Progenitor cell of endocrine pancreas (in vitro differentiated cells): ENCODE measurements at regions not wholly inside any gene's neighbourhood (a gene's known extent, or its start where the extent isn't known, plus 50 kb on each side); places are given as distances from the start of the nearest gene placed in this dataset.

Source experiments
- DNase-seq: peaks from one replicate; pipeline ENCODE4 v3.0.0; 2021; ENCODE audit warnings: low spot score; ENCODE audit not compliant: unreplicated experiment
- H3K27ac Mint-ChIP-seq: 2 replicates; pipeline ENCODE4 v1.8.0; 2021; ENCODE audit warnings: mild to moderate bottlenecking, moderate library complexity, mixed read lengths
- H3K27me3 Mint-ChIP-seq: 2 replicates; pipeline ENCODE4 v1.8.0; 2021; ENCODE audit warnings: mixed read lengths
- H3K36me3 Mint-ChIP-seq: 2 replicates; pipeline ENCODE4 v1.8.0; 2022; ENCODE audit warnings: mixed read lengths; ENCODE audit not compliant: insufficient read depth
- H3K4me1 Mint-ChIP-seq: 2 replicates; pipeline ENCODE4 v1.8.0; 2021; ENCODE audit warnings: low read depth, mixed read lengths
- H3K4me3 Mint-ChIP-seq: 2 replicates; pipeline ENCODE4 v1.8.0; 2021; ENCODE audit warnings: low read depth, mild to moderate bottlenecking, moderate library complexity, mixed read lengths
- H3K9me3 Mint-ChIP-seq: 2 replicates; pipeline ENCODE4 v1.8.0; 2021; ENCODE audit warnings: low read depth, mixed read lengths
- TF ChIP-seq, protein P1 (sequence below): fragments of 200-600 bp; sonication (generic); IDR thresholded peaks from one replicate; pipeline ENCODE4 v1.5.0; 2021; ENCODE audit warnings: antibody characterized with exemption, mild to moderate bottlenecking; ENCODE audit not compliant: unreplicated experiment

DNA sequence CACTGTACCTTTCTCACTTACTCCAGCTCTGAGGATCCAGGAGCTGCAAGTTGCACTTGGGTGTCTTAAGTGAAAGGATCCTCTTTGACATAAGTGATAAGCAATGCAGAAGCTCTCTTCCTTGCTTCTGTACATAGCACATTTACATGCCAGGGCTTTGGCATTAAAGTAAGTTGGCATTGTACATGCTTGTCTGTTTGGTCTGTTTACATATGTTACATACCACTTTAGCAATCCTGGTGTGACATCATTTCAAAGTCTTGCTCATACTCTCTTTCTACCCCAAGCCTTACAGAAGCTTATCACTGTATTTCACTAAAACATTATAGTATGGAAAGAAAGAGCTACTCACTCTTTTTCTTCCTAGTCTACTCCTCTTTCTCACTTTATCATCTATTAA lies 2548.3 kb downstream of the ARAP2 start:
- TF ChIP-seq, protein P1, sequence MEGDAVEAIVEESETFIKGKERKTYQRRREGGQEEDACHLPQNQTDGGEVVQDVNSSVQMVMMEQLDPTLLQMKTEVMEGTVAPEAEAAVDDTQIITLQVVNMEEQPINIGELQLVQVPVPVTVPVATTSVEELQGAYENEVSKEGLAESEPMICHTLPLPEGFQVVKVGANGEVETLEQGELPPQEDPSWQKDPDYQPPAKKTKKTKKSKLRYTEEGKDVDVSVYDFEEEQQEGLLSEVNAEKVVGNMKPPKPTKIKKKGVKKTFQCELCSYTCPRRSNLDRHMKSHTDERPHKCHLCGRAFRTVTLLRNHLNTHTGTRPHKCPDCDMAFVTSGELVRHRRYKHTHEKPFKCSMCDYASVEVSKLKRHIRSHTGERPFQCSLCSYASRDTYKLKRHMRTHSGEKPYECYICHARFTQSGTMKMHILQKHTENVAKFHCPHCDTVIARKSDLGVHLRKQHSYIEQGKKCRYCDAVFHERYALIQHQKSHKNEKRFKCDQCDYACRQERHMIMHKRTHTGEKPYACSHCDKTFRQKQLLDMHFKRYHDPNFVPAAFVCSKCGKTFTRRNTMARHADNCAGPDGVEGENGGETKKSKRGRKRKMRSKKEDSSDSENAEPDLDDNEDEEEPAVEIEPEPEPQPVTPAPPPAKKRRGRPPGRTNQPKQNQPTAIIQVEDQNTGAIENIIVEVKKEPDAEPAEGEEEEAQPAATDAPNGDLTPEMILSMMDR = no peak
- DNase-seq = no peak
- Mint-ChIP-seq H3K27ac (no peak overlapping the region), H3K27me3 (no peaks in the 10 kb centered on the region), H3K4me1 (no peaks in the 10 kb centered on the region), H3K36me3 (no peaks in the 10 kb centered on the region), H3K9me3 (peaks cover 16% of the 10 kb centered on the region), H3K4me3 (no peak overlapping the region)

DNA sequence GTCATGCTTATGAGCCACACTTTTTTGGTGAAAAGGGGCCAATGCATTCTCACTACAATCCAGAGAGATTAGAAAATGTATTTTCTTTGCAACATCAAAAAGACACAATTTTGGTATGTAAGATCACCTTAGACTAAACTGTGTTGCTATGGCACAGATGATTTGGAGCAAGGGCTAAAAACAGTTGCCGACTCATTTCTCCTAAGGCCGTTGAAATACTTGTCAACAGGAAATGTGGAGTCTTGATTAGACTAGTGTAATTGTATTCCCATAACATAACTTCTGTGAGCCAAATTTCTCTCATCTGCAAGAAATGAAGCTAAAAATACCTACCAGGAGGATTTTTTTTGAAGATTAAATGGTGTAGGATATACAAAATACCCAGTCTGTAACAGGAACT lies 2547.7 kb downstream of the ARAP2 start:
- H3K4me3 Mint-ChIP-seq = no peak overlapping the region
- no peak for DNase-seq
- no peaks in the 10 kb centered on the region for H3K27me3 Mint-ChIP-seq
- peaks cover 18% of the 10 kb centered on the region for H3K9me3 Mint-ChIP-seq
- no peaks in the 10 kb centered on the region for H3K36me3 Mint-ChIP-seq
- no peaks in the 10 kb centered on the region for H3K4me1 Mint-ChIP-seq
- no peak overlapping the region for H3K27ac Mint-ChIP-seq
- TF ChIP-seq, protein P1 = no peak

DNA sequence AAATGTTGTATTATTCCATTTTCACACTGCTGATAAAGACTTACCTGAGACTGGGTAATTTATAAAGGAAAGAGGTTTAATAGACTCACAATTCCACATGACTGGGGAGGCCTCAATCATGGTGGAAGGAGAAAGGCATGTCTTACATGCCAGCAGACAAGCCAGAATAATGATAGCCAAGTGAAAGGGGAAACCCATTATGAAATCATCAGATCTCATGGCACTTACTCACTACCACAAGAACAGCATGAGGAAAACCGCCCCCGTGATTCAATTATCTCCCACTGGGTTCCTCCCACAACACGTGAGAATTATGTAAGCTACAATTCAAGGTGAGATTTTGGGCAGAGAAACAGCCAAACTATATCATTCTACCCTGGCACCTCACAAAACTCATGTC lies 2535.1 kb downstream of the ARAP2 start:
- Mint-ChIP-seq H3K4me3 (no peak overlapping the region), H3K27me3 (no peaks in the 10 kb centered on the region), H3K27ac (no peak overlapping the region), H3K9me3 (peaks cover 44% of the 10 kb centered on the region), H3K36me3 (peaks cover 3% of the 10 kb centered on the region), H3K4me1 (no peaks in the 10 kb centered on the region)
- no peak for DNase-seq
- TF ChIP-seq, protein P1 = no peak

GRCh38 chr4:33711826-33712225 lies 2532.5 kb downstream of the ARAP2 start:
- no peak for DNase-seq
- Mint-ChIP-seq H3K36me3 (peaks cover 3% of the 10 kb centered on the region), H3K27ac (no peak overlapping the region), H3K4me3 (no peak overlapping the region), H3K27me3 (no peaks in the 10 kb centered on the region), H3K4me1 (no peaks in the 10 kb centered on the region), H3K9me3 (peaks cover 36% of the 10 kb centered on the region)
- TF ChIP-seq, protein P1 = no peak

DNA sequence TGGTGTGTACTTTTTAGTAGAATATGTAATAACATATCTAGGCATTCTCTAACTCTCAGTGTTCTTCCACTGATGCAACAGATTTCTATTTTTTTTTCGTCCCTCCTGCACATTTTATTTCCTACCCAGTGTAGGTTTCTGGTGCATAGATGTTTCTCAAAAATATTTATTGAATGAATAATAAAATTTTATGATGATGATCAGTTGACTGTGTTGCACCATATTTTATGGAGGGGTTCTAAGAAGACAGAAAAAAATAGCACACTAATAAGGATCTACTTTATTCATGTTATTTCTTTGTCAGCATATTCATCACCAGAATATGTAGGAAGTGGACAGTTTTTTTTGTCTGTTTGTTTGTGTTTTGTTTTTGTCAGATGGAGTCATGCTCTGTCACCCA lies 2529.3 kb downstream of the ARAP2 start:
- TF ChIP-seq, protein P1 = no peak
- no peak for DNase-seq
- H3K4me1 Mint-ChIP-seq = no peaks in the 10 kb centered on the region
- H3K27ac Mint-ChIP-seq = no peak overlapping the region
- H3K4me3 Mint-ChIP-seq = no peak overlapping the region
- H3K27me3 Mint-ChIP-seq = no peaks in the 10 kb centered on the region
- peaks cover 3% of the 10 kb centered on the region for H3K36me3 Mint-ChIP-seq
- peaks cover 24% of the 10 kb centered on the region for H3K9me3 Mint-ChIP-seq
